ENCODE measurements at regions not wholly inside any gene's neighbourhood (a gene's known extent, or its start where the extent isn't known, plus 50 kb on each side); places are given as distances from the start of the nearest gene placed in this dataset.
"Not testable (repeated sequence)": the region's sequence is repeated elsewhere in the genome, so short reads cannot be mapped to it uniquely, and the experiment has no call there.

DNA sequence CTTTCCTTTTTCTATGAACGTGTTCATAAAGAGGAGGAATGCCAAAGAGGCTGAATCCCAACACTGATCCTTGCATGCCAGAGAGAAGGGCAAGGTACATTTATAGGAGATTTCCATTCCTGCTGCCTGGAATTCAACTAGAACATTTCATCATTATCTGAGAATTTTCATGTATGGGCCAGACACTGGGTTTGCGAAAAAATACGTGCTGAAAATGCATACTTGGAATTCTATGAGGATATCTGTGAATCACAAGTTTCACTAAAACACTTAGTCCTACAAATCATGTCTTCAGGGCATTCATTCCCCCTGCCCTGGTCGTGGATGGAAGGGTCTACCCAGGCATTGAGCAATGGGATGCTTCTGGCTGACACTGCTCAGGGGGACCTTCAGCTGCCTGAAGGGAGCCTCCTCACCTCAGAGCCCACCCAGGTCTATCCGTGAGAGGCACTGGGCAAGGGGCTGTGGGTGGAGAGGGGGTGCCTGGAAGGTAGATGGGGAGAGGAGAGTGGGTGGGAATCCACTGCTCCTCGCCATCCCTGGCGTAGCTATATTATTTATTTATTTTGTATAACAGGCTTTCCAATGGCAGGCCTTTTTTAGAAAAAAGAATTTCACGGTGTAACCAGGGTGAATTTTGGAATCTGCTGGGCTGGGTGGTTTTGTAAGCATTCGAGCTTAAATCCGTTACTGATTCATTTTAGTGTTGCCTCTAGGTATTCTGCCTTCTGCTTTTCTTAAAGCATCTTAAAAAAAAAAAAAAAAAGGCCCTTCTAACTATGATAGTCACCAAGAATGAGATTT, 560.6 kb upstream of the ID2 start:
- no peak for DNase-seq (ENCODE audit: low read depth)

DNA sequence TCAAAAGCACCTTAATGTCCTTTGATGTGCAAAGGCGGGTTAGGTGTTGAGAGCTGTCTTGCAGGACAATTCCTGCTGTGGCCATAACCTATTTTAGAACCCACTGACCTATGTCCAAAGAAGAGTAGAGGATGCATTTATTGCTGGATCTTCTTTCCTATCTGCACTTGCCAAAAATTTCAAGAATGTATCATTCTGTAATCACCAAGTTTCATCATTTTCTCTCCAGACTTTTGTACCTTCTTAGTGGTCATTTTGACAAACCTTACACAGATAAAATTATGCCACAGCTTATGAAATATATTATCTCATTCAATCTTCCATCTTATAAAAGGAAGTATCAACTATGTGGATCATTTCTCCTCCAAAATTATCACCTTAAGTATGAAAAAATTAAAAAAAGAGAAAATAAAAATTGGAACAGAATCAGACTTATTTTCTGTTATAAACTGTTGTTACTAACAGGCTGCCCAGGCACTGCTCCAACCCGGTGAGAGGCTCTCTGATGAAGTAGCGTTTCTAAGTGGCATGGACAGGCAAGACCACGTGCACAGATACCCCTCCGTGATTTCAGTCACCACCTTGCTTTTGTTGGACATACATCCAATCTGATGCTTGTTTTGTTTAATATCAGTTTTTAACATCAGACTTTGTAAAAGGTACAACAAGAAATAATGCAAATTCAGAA, 559.9 kb upstream of the ID2 start:
- no peak for DNase-seq (ENCODE audit: low read depth)

DNA sequence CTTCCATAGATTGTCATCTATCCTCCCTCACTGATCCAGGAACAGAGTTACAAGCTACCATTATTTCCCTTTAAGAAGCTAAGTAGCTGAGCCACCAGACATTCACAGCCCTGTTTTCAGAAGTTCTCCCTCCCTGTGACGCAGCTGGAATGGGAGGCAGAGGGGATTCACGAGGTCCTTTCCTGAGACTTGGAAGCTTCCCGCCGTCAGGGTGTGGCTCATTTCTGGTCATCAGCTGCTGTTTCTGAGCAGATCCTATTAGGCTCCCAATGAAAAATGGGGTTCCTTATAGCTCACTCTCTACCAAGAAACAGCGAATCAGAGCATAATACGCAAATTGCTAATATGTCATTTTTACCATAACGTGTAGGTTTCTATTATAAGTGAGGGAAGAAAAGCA, 559.3 kb upstream of the ID2 start:
- DNase-seq (ENCODE audit: low read depth): no peak

DNA sequence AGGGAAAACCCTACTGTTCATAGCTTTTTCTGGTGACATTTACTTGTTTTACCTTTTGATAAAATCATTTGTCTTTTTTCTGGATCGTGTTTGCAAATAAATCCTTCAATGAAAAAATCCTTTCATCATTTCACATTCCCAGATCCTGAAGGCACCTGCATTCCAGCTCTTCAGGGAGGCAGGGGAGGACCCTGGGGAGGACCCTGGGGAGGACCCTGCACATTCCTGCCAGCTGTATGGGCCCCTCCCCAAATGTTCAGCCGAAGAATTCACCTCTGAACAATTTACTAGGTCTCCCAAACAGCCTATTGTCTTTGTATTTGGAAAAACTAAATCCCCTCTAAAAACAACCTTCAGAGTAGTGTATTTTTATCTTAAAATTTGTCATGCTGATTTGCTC, 558.4 kb upstream of the ID2 start:
- DNase-seq (ENCODE audit: low read depth): no peak

DNA sequence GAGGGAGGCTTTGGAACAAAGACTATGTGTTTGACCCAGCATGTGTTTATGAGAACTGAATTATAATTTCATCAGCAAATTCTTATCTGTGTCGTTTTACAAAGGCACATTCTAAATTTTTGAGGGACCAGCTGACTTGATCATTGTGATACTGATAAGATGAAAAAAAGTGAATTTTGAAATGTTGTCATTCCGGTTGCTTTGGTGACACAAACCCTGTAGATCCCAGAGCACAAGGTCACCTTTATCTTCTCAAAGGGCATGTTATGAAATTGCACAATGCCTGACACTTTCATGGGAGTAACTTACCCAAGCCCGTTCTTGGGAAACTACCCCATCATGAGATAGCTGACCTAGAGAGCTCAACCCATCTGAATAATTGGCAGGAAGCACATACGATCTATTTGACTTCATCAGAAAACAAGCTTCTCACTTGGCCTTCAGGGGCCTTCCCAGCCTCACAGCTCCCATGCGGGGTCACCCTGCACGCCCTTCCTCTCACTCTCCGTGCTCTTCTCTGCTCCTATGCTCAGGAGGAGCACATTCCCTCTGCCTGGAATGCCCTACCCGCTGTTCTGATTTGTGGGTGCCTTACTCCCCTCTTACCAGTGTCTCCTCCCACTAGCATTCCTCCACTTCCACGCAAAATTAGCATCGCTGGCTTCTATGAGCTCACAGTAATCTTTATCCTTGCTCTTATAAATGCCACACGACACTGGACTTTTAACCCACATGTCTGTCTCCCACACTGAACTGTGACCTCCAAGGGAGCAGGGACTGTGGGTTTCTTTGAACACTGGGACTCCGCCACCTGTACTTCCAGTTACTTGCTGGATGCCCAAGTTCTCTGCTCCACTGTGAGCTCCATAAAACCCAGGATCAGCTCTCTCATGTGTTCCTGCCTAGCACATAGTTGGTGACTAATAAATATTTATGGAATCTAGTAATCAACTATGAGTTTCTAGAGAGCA, 555.8 kb upstream of the ID2 start:
- DNase-seq (ENCODE audit: low read depth): no peak

DNA sequence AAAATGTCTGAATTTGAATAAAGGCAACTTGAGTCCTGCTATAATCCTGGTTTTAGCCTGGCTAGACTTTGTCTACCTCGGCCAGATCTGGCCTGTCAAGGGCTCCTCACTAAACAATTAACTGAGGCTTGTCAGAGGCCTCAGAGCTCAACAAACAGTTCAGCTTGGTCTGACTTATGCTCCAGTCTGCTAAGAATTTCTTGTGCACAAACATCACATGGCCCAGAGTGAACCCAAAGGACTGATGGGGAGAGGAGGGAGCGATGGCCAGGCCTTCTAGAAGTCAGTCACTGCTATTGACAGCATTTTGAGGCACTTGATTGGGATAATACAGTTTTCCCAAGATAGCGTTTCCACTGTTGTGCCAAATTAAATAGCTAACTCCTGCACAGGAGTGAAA, 555.1 kb upstream of the ID2 start:
- DNase-seq (ENCODE audit: low read depth): no peak

DNA sequence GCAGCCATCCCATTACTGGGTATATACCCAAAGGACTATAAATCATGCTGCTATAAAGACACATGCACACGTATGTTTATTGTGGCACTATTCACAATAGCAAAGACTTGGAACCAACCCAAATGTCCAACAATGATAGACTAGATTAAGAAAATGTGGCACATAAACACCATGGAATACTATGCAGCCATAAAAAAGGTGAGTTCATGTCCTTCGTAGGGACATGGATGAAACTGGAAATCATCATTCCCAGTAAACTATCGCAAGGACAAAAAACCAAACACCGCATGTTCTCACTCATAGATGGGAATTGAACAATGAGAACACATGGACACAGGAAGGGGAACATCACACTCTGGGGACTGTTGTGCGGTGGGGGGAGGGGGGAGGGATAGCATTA, 550.4 kb upstream of the ID2 start:
- not testable (repeated sequence) for DNase-seq (ENCODE audit: low read depth)

DNA sequence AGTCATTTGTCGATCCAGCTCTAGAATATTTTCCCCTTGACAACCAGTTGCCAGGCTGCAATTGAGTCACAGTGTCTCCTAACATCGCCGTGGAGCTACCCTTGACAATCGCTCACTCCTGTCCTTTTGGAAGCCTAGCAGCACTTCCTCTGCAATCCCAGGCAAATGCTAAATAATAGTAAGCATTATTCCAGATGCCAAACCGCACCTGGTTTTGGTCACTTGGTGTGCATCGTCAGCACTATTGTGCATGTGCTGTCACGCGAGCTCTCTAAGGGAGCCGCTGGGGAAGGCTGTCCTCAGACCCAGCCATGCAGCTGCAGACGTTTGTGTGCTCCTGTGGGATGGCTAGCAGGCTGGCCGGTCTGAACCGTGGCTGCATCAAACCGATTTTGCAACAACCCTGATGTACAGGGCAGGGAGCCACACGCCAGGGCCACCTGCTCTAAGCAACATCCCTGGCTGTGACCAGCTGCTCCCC, 549.5 kb upstream of the ID2 start:
- no peak for DNase-seq (ENCODE audit: low read depth)

DNA sequence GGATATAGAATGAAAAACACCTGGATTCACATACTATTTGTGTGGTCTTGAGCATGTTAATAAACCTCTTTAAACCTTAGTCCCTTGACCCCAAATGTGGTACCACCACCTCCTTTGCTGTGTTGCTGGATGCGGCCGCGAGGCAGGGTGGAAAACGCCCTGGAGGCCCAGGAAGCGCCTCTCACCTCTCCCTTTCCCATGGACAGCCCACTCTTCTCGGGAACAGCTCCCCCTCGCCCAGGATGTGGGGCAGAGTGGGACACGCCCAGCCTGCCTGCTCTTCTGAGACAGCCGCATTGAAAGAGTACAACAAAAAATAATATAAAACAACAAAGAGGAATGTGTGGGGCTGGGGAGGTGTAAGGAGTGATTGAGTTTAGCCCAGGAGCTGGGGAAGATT, 549.0 kb upstream of the ID2 start:
- DNase-seq (ENCODE audit: low read depth): no peak

DNA sequence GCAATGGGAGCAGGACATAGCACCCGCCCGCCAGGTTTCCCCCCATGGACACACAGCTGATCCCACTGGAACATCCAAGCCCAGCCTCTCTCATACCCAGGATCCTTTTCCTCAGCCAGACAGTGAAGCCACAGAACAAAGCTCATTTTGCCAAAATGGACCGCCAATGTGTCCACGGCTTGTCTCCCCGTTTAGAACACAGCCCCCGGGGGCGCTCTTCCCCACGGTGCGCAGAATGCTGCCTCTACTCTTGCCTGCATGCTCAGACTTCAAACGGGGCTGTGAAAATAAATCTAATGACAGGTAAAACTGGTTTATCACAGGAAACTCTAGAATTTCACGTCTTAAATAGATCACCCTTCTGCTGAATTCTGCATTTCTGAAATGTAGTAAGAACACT, 548.5 kb upstream of the ID2 start:
- no peak for DNase-seq (ENCODE audit: low read depth)

DNA sequence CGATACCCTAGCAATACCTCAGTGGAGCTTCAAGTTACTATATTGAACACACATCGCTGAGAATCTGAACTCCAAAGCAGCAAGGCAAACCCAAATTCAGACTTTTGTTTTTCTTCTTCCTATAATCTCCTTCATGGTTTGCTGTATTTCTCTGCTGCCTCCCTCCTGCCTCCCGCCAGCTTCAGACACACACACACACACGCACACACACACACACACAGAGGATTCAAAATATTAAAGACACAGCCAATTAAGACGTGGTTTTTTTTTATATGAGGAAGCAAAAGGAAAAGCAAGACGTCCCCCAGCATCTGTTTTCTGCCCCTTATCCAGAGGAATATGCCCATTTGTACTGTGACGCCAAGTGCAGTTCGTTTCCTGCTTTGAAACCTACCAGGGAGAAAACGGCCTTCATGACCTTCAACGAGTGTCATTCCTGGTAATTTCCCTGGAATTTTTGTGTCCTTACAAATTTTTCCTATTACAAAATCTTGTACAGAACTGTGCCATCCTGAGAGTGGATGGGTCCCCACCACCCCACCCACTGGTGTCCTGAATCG, 547.9 kb upstream of the ID2 start:
- DNase-seq (ENCODE audit: low read depth): no peak

DNA sequence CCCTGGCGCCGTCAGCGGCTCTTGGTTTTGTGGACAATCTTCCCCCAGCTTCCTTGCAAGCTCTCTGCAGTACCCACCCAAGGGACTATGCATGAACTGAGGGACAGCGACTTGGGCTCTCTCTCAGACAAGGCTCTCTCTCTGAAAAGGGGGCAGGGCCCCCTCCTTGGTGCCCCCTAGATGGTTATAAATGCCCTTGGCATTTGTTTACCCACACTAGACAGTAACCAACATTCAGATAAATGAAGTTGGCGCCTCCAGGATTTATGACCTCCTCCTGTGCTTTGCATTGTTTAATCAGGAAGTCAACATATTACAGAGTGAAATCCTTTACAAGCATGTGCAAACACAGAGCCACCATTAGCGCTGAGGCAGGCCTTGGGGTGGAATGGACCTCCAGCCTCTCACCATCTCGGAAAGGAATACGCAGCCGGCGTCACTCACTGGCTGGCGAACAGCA, 547.4 kb upstream of the ID2 start:
- no peak for DNase-seq (ENCODE audit: low read depth)

DNA sequence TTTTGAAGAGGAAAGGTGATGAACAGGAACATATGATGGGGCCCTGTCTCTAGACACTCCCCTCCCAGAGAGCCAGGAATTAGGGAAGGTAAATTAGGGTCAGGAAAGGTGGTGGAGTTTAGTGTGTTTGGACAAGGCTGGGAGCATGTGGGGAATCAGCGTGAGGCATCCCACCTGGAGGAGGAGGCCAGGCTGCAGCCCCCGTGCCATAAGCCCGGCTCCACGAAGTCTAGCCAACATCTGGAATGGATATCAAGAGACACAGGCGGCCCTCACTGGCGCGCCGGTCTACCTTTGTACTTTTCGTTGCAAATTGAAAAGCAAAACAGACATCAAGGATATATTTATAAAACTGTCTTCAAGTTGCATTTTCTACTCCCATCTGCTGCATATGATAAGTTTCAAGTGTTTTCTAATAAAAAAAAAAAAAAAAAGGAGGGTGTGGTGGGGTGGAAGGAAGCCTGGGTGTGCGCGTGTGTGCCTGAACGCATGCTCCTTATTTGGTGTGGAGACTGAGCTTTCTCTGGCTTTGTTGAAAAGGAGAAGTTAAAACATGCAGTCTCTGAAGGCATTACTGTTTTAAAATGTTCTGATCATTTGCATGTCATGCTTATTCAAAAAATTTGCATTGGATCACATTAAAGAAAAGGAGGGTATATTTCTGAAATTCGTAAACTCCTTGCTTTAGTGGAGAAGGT, 546.7 kb upstream of the ID2 start:
- no peak for DNase-seq (ENCODE audit: low read depth)

DNA sequence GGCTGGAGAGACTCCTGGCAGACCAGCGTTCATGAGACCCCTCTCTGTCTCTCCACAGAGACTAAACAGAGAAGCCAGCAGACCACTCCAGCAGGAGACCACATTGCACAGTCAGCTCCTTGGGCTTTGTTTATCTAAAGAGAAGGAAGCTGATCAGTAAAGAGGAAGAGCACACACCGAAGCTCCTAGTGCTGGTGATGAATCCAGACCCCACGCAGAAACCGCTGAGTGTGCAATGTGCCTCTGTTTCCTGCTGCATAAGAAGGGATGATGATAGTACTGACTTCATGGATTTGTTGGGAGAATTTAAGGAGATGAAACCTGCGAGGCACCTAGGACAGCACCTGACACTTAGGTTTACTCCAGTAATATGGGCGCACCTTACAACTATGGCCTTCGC, 544.1 kb upstream of the ID2 start:
- no peak for DNase-seq (ENCODE audit: low read depth)

DNA sequence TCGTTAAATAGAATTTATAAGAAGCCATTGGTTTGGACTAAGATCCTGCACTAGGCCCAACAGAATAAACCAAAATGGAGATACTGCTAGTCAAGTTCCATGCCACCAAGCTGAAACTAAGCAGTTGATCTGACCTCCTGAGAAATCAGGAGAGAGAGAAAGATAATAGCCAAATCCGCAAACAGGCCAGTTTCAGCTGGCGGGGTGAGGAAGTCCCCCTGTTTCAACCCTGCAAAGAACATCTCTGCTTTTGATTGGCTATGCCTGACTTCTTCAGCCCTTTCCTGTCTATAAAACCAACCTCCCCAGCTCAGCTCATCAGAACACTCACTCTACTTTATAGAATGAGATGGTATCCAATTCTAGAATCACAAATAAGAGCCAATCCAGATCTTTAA, 543.3 kb upstream of the ID2 start:
- no peak for DNase-seq (ENCODE audit: low read depth)

DNA sequence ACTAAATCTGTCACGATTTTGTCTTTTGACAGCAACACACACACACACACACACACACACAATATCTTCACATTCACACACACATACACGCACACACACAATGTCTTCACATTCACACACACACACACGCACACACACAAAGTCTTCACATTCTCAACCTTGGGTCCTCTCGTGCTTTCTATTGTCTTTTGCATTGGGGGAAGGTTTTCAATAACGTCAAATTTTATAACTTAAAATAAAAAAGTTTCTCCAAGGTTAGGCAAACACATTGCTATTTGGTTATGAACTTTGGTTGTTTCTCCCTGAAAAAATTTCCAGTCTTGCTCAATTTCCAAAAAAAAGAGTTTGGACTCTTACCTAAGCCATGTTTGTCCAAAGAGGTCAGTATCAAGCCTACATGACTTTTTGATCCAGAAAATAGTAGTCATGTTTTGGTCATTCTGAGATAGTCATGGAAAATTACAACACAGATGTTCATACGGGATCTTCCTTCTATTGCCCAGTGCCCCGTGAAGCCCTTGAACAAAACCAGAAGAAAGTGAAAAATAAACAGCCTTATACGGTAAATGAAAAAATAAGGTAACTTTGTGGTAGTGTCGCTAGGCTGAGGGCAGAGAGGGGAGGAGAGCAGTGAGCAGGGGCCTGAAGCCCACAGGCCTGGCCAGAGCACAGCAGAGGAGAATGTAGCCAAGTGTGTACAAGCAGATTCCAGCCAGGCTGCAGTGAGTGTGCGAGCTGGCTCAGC, 542.8 kb upstream of the ID2 start:
- no peak for DNase-seq (ENCODE audit: low read depth)

DNA sequence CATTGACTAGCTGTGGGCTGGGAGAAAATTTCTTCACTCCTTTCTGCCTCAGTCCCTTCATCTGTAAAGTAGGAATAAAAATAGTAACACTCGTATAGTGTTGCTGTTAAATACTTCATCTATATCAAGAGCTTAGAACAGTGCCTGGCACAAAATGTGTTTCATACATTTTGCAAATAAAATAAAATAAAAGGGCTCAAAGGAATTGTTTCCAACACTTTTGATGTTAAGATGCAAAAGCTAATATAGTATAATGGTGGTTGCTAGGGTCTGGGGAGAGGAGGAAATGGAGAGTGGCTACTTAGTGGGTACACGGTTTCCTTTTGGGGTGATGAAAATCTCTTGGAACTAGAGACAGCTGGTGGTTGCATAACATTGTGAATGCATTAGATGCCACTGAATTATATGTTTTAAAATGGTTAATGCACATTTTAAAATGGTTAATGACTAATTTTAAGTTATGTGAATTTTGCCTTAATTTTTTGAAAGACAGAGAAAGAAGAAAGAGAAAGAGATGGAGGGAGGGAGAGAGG, 542.1 kb upstream of the ID2 start:
- no peak for DNase-seq (ENCODE audit: low read depth)

DNA sequence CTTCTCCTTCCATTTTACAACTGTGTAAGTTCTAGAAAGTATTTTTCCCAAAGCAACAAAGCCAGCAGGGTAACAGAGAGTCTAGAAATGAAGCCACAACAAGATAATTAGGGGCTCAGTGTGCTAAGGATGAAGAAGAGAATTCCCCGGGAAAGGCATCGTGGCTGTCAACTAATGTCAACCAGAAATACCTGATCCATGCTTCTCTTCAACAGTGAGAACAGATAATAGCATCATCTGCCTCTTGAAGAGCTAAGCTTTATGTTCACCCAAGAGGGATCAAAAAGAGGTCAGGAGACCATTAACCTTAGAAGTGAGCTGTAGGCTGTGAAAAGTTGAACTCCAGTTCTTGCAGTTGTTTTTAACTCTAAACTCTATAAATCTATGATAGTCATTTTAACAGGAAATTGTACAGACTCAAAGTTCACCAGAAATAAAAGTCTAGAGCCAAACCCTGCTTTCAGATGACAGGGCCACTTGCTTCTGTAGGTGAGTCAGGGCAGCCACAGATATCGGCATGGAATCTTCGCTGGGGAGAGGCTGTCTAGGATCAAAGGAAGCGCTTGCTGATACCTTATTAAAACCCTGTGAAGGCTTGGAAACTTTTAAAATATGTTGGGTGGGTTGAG, 540.7 kb upstream of the ID2 start:
- no peak for DNase-seq (ENCODE audit: low read depth)

DNA sequence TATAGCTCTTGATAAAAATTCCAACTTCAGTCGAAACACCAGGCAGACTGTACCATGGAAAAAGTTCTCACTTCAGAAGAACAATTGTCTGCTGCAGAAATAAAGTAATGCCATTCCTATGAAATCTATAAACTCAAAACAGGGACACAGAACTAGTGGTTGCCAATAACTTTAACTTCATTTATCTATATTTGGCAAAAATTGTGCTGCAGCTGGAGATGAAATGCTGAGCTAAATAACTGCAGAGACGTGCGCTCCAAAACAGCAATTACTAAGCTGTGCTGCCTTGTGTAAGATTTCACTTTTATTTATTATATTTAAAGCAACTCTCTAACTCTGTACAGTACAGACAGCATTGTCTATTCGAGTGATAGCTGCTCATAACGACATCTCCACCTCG, 540.1 kb upstream of the ID2 start:
- DNase-seq (ENCODE audit: low read depth): no peak

DNA sequence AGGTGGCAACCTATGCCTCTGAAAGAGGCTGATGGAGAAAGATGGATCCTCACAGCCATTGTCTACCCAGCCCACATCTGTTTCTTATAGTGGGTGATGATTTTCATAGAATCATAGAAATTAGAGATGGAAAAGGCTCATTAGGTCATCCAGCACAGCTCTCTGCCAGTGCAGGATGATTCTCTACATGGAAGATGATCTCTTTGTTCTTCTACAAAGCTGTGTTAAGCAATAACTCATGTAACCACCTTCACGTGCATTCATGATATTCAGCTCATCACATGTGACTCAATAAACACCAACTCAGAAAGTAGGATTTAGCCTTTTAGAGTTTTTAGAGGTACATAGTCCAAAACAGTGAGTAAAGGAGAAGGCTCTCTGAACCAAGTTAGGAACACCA, 539.4 kb upstream of the ID2 start:
- no peak for DNase-seq (ENCODE audit: low read depth)
